Testis (tissue), 2 donors: ENCODE measurements at regions not wholly inside any gene's neighbourhood (a gene's known extent, or its start where the extent isn't known, plus 50 kb on each side); places are given as distances from the start of the nearest gene placed in this dataset.

ENCODE experiments used
- DNase-seq: peaks from one replicate; pipeline ENCODE4 v3.0.0-alpha.2; 2019
- H3K27ac ChIP-seq, 2 donors: fragments of 200-600 bp; sonication (generic); one replicate each; pipeline ENCODE4 v1.5.1; 2019
- H3K27me3 ChIP-seq: fragments of 200-600 bp; sonication (generic); one replicate; pipeline ENCODE4 v1.5.1; 2019
- H3K36me3 ChIP-seq: fragments of 200-600 bp; sonication (generic); one replicate; pipeline ENCODE4 v1.5.1; 2017; ENCODE audit warnings: low read depth; ENCODE audit errors: missing control alignments
- H3K4me1 ChIP-seq: fragments of 200-600 bp; sonication (generic); one replicate; pipeline ENCODE4 v1.5.1; 2019
- H3K4me3 ChIP-seq, 2 donors: fragments of 200-600 bp; sonication (generic); one replicate each; pipeline ENCODE4 v1.5.1; 2017 to 2019
- H3K9me3 ChIP-seq: fragments of 200-600 bp; sonication (generic); one replicate; pipeline ENCODE4 v1.5.1; 2017
- CTCF ChIP-seq, 3 experiments: fragments of 450-650 bp in 2 of 3; fragments of 200-600 bp in 1 of 3; sonication (generic) in 1 of 3; IDR thresholded peaks; one replicate each; pipeline ENCODE4 v1.5.1; 2016 to 2019; ENCODE audit warnings: antibody characterized with exemption in 3 of 3, mild to moderate bottlenecking in 2 of 3, moderate library complexity in 1 of 3
- POLR2A ChIP-seq: fragments of 450-650 bp; IDR thresholded peaks from one replicate; pipeline ENCODE4 v1.6.1; 2017; ENCODE audit warnings: antibody characterized with exemption, mild to moderate bottlenecking, moderate library complexity
- WGBS, 2 donors: methylation state at CpG; one replicate each; pipeline ENCODE4 v1.1.5; 2018; 5-methylcytosine and 5-hydroxymethylcytosine counted together
- intact Hi-C: fragments of 100-400 bp; cut with DNase I; formaldehyde crosslinking; loops from one replicate; pipeline ENCODE4 v1.15.1; 2023; ENCODE audit warnings: low total_unique reads

- TF ChIP-seq POLR2A (no peak), CTCF (IDR thresholded peaks at IDR 0.05) (no peak)
- Histone ChIP-seq H3K9me3 (no peaks in the 10 kb centered on the region), H3K36me3 (no peaks in the 10 kb centered on the region), H3K4me1 (no peaks in the 10 kb centered on the region), H3K4me3 (no peak overlapping the region), H3K27ac (no peak overlapping the region), H3K27me3 (no peaks in the 10 kb centered on the region)
- 53 to 74% methylated on average over 2 of the region's 2 CpGs for WGBS, 2 donors
- intact Hi-C loops = no loop called here
- DNase-seq = no peak
Measured at GRCh38 chrX:14476205-14476604, 53.1 kb upstream of the GLRA2 start.

GRCh38 chrX:14449773-14450172 lies 79.6 kb upstream of the GLRA2 start:
- Histone ChIP-seq H3K36me3 (no peaks in the 10 kb centered on the region), H3K9me3 (no peaks in the 10 kb centered on the region), H3K27me3 (no peaks in the 10 kb centered on the region), H3K27ac (no peak overlapping the region), H3K4me1 (no peaks in the 10 kb centered on the region), H3K4me3 (no peak overlapping the region)
- WGBS, 2 donors = 89% methylated on average over 1 of the region's 2 CpGs; no CpG with 5 or more reads in 1 of the 2 donors
- TF ChIP-seq CTCF (IDR thresholded peaks at IDR 0.05) = no peak
- TF ChIP-seq POLR2A = no peak
- no peak for DNase-seq
- intact Hi-C loops = no loop called here

GRCh38 chrX:14448406-14448805 lies 80.9 kb upstream of the GLRA2 start:
- H3K27me3 ChIP-seq = no peaks in the 10 kb centered on the region
- H3K4me1 ChIP-seq = no peaks in the 10 kb centered on the region
- no peak overlapping the region for H3K27ac ChIP-seq
- no peaks in the 10 kb centered on the region for H3K9me3 ChIP-seq
- DNase-seq = no peak
- no peaks in the 10 kb centered on the region for H3K36me3 ChIP-seq
- WGBS, 2 donors = 90 to 95% methylated on average over 8 to 9 of the region's 9 CpGs
- TF ChIP-seq POLR2A = no peak
- no peak for TF ChIP-seq CTCF (IDR thresholded peaks at IDR 0.05)
- intact Hi-C loops = no loop called here
- H3K4me3 ChIP-seq = no peak overlapping the region

- no peak for DNase-seq
- Histone ChIP-seq H3K4me3 (no peak overlapping the region), H3K36me3 (no peaks in the 10 kb centered on the region), H3K27me3 (no peaks in the 10 kb centered on the region), H3K4me1 (no peaks in the 10 kb centered on the region), H3K27ac (no peak overlapping the region), H3K9me3 (no peaks in the 10 kb centered on the region)
- intact Hi-C loops = no loop called here
- TF ChIP-seq POLR2A (no peak), CTCF (IDR thresholded peaks at IDR 0.05) (no peak)
- WGBS, 2 donors = 100% methylated on average over 1 of the region's 1 CpG
Measured at GRCh38 chrX:14440106-14440505, 89.2 kb upstream of the GLRA2 start.

- H3K4me1 ChIP-seq = no peaks in the 10 kb centered on the region
- no peak overlapping the region for H3K4me3 ChIP-seq
- TF ChIP-seq CTCF (IDR thresholded peaks at IDR 0.05) (no peak), POLR2A (no peak)
- H3K36me3 ChIP-seq = no peaks in the 10 kb centered on the region
- intact Hi-C loops = no loop called here
- DNase-seq = no peak
- WGBS, 2 donors = 71 to 79% methylated on average over 1 of the region's 1 CpG
- no peaks in the 10 kb centered on the region for H3K27me3 ChIP-seq
- H3K9me3 ChIP-seq = no peaks in the 10 kb centered on the region
- no peak overlapping the region for H3K27ac ChIP-seq
Measured at GRCh38 chrX:14427614-14428013, 101.7 kb upstream of the GLRA2 start.
